ENCODE measurements at regions not wholly inside any gene's neighbourhood (a gene's known extent, or its start where the extent isn't known, plus 50 kb on each side); places are given as distances from the start of the nearest gene placed in this dataset.

GRCh38 chr6:44505751-44506150, 118.2 kb downstream of the CDC5L start:
- TF ChIP-seq CTCF (IDR thresholded peaks at IDR 0.05) (no peak), POLR2A (IDR thresholded peaks at IDR 0.05) (no peak), POLR2AphosphoS5 (IDR thresholded peaks at IDR 0.05; ENCODE audit: insufficient read depth in 1 of 2, low read depth in 1 of 2) (no peak)

Measured in vagina (tissue), 2 donors.